ENCODE measurements at regions not wholly inside any gene's neighbourhood (a gene's known extent, or its start where the extent isn't known, plus 50 kb on each side); places are given as distances from the start of the nearest gene placed in this dataset.

DNA sequence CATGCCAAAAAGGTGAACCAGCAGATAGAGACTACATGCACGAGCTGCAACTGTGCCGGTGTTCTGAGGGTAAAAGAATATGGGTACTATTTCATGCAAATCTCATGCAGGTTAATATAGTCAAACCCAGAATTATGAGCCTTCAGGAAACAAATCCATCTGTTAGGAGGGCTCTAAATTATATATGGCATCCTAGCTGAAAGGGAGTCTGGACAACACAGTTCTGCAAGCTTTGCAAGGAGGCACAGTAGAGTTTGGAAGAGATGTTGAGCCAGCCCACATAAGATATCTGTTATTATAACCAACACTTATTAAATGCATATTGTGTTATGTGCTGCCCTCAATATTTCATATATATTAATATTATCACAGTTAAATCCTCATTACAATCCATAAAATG is 50.5 kb upstream of the PALMD start:
- no peak for TF ChIP-seq CTCF (IDR thresholded peaks at IDR 0.05; ENCODE audit: insufficient read depth, low read length)
- no peak for DNase-seq (ENCODE audit: low read depth)
- H3K4me3 ChIP-seq (ENCODE audit: low read depth, low read length): no peak overlapping the region
